Thoracic aorta (tissue), 2 donors: ENCODE measurements at regions not wholly inside any gene's neighbourhood (a gene's known extent, or its start where the extent isn't known, plus 50 kb on each side); places are given as distances from the start of the nearest gene placed in this dataset.

Source experiments
- ATAC-seq: fragments of 150-250 bp; one replicate; pipeline ENCODE4 v1.8.0; 2017; ENCODE audit warnings: low read depth; ENCODE audit not compliant: insufficient number of reproducible peaks, low FRiP score
- DNase-seq: peaks from one replicate; pipeline ENCODE4 v3.0.0-alpha.2; 2020; ENCODE audit warnings: low spot score
- H3K27ac ChIP-seq, 2 donors: fragments of 200-600 bp; sonication (generic); 1 replicate in 1 of 2; 2 replicates in 1 of 2; pipeline ENCODE4 v1.5.1; 2016; ENCODE audit warnings: mild to moderate bottlenecking in 2 of 2, moderate library complexity in 2 of 2
- H3K27me3 ChIP-seq: fragments of 200-600 bp; sonication (generic); replicated peaks from 2 replicates; pipeline ENCODE4 v1.6.0; 2016; ENCODE audit warnings: mild to moderate bottlenecking; ENCODE audit not compliant: insufficient read depth
- H3K36me3 ChIP-seq: fragments of 200-600 bp; sonication (generic); one replicate; pipeline ENCODE4 v1.5.1; 2016
- H3K4me1 ChIP-seq, 2 donors: fragments of 200-600 bp; sonication (generic); 1 replicate in 1 of 2; 2 replicates in 1 of 2; pipeline versions ENCODE4 v1.5.1 to v1.6.0; 2016; ENCODE audit warnings: low read depth in 2 of 2, mild to moderate bottlenecking in 1 of 2; ENCODE audit not compliant: control insufficient read depth in 1 of 2
- H3K4me3 ChIP-seq: fragments of 200-600 bp; sonication (generic); 2 replicates; pipeline ENCODE4 v1.5.1; 2016; ENCODE audit warnings: mild to moderate bottlenecking
- H3K9me3 ChIP-seq: fragments of 200-600 bp; sonication (generic); 2 replicates; pipeline ENCODE4 v1.5.1; 2016
- CTCF ChIP-seq: fragments of 200-600 bp; sonication (generic); IDR thresholded peaks from one replicate; pipeline ENCODE4 v1.5.1; 2019; ENCODE audit warnings: antibody characterized with exemption

GRCh38 chr11:70881948-70882715, 370.2 kb downstream of the SHANK2 start:
- H3K27me3 ChIP-seq = no peaks in the 10 kb centered on the region
- DNase-seq (no peak), ATAC-seq (no peak)
- H3K4me3 ChIP-seq = no peak overlapping the region
- no peak overlapping the region for H3K27ac ChIP-seq
- no peaks in the 10 kb centered on the region for H3K36me3 ChIP-seq
- no peak for TF ChIP-seq CTCF
- H3K9me3 ChIP-seq = no peaks in the 10 kb centered on the region
- H3K4me1 ChIP-seq = no peaks in the 10 kb centered on the region

- no peak for TF ChIP-seq CTCF
- H3K4me1 ChIP-seq = no peaks in the 10 kb centered on the region
- H3K27ac ChIP-seq = no peak overlapping the region
- DNase-seq (no peak), ATAC-seq (no peak)
- H3K27me3 ChIP-seq = no peaks in the 10 kb centered on the region
- H3K36me3 ChIP-seq = no peaks in the 10 kb centered on the region
- no peak overlapping the region for H3K4me3 ChIP-seq
- no peaks in the 10 kb centered on the region for H3K9me3 ChIP-seq
Measured at GRCh38 chr11:70882716-70883085, 369.7 kb downstream of the SHANK2 start.

GRCh38 chr11:70883323-70883940, 368.9 kb downstream of the SHANK2 start:
- Histone ChIP-seq H3K27me3 (no peaks in the 10 kb centered on the region), H3K36me3 (no peaks in the 10 kb centered on the region), H3K27ac (no peak overlapping the region), H3K4me3 (no peak overlapping the region), H3K4me1 (no peaks in the 10 kb centered on the region), H3K9me3 (no peaks in the 10 kb centered on the region)
- no peak for DNase-seq
- ATAC-seq = no peak
- no peak for TF ChIP-seq CTCF

- H3K9me3 ChIP-seq = no peaks in the 10 kb centered on the region
- no peaks in the 10 kb centered on the region for H3K36me3 ChIP-seq
- no peak overlapping the region for H3K27ac ChIP-seq
- no peak overlapping the region for H3K4me3 ChIP-seq
- H3K27me3 ChIP-seq = no peaks in the 10 kb centered on the region
- no peaks in the 10 kb centered on the region for H3K4me1 ChIP-seq
- no peak for TF ChIP-seq CTCF
- DNase-seq = no peak
- ATAC-seq = no peak
Measured at GRCh38 chr11:70883973-70884623, 368.3 kb downstream of the SHANK2 start.
